ENCODE measurements at regions not wholly inside any gene's neighbourhood (a gene's known extent, or its start where the extent isn't known, plus 50 kb on each side); places are given as distances from the start of the nearest gene placed in this dataset.

- no peak for DNase-seq
- Histone ChIP-seq H3K4me2 (replicated peaks; ENCODE audit: extremely low read depth, low read length, poor library complexity, severe bottlenecking) (no peak overlapping the region), H4K20me1 (ENCODE audit: insufficient read depth, low read length) (no peaks in the 10 kb centered on the region), H3K27me3 (ENCODE audit: control insufficient read depth in 2 of 2, insufficient read depth in 2 of 2, low read length in 2 of 2) (no peaks in the 10 kb centered on the region), H3K79me2 (ENCODE audit: insufficient read depth, low read length) (no peaks in the 10 kb centered on the region), H3K9ac (ENCODE audit: insufficient read depth, low read length, poor library complexity, severe bottlenecking) (no peak overlapping the region), H3K4me3 (replicated peaks in 1 of 3; ENCODE audit: low read depth in 2 of 3, low read length in 3 of 3) (no peak overlapping the region), H3K27ac (ENCODE audit: low read depth in 1 of 2, low read length in 2 of 2) (peak overlapping the region in 1 of 2 donors; percentile 32), H3K9me3 (replicated peaks in 1 of 2; ENCODE audit: control insufficient read depth in 1 of 2, insufficient read depth in 1 of 2, low read length in 2 of 2) (no peaks in the 10 kb centered on the region), H3K4me1 (ENCODE audit: control insufficient read depth in 1 of 2, insufficient read depth in 2 of 2, low read length in 2 of 2) (peaks cover 47 to 69% of the 10 kb centered on the region in 2 donors), H2AFZ (ENCODE audit: insufficient read depth, low read depth, low read length, poor library complexity, severe bottlenecking) (no peak overlapping the region), H3K36me3 (replicated peaks in 1 of 2; ENCODE audit: control insufficient read depth in 1 of 2, insufficient read depth in 2 of 2, low read length in 2 of 2) (no peaks in the 10 kb centered on the region)
- no peak overlapping the region for H3K4me3 Mint-ChIP-seq
- no peaks in the 10 kb centered on the region for H3K9me3 Mint-ChIP-seq
- H3K27ac Mint-ChIP-seq, result peak overlapping the region in 5 of 7 donors; percentile 56 to 91 (median 75)
- peaks cover 0 to 9% of the 10 kb centered on the region in 2 donors for H3K36me3 Mint-ChIP-seq
- H3K4me1 Mint-ChIP-seq, result peaks cover 69% of the 10 kb centered on the region
- TF ChIP-seq CTCF (IDR thresholded peaks at IDR 0.05), result no peak
- H3K27me3 Mint-ChIP-seq (ENCODE audit: low read depth in 3 of 3), result peaks cover 0 to 6% (median 1%) of the 10 kb centered on the region in 3 donors
- intact Hi-C loops (cut with micrococcal nuclease), result loop anchor here (5.0 to 10.0 kb wide), 5 partner anchors 53 to 187 kb away; partner anchors contain the start of gene MAFB (in 1 of the 2)
Observed at GRCh38 chr20:40508821-40509220, 180.2 kb downstream of the MAFB start.

GRCh38 chr20:40506537-40506939, 182.5 kb downstream of the MAFB start:
- no peaks in the 10 kb centered on the region for H4K20me1 ChIP-seq (ENCODE audit: insufficient read depth, low read length)
- Mint-ChIP-seq H3K4me1 (peaks cover 80% of the 10 kb centered on the region), H3K27ac (peak overlapping the region; percentile 91 to 98 (median 95)), H3K27me3 (ENCODE audit: low read depth in 3 of 3) (peaks cover 0 to under 1% (median 0%) of the 10 kb centered on the region in 3 donors), H3K4me3 (no peak overlapping the region), H3K36me3 (peaks cover 0 to 9% of the 10 kb centered on the region in 2 donors), H3K9me3 (no peaks in the 10 kb centered on the region)
- H2AFZ ChIP-seq (ENCODE audit: insufficient read depth, low read depth, low read length, poor library complexity, severe bottlenecking), result no peak overlapping the region
- WGBS (ENCODE audit: insufficient coverage), result 0% methylated on average over 6 of the region's 9 CpGs
- peak overlapping the region; percentile 82 to 88 for H3K27ac ChIP-seq (ENCODE audit: low read depth in 1 of 2, low read length in 2 of 2)
- H3K9ac ChIP-seq (ENCODE audit: insufficient read depth, low read length, poor library complexity, severe bottlenecking), result no peak overlapping the region
- no peaks in the 10 kb centered on the region for H3K36me3 ChIP-seq (replicated peaks in 1 of 2; ENCODE audit: control insufficient read depth in 1 of 2, insufficient read depth in 2 of 2, low read length in 2 of 2)
- H3K4me3 ChIP-seq (replicated peaks in 1 of 3; ENCODE audit: low read depth in 2 of 3, low read length in 3 of 3), result no peak overlapping the region
- no peaks in the 10 kb centered on the region for H3K27me3 ChIP-seq (ENCODE audit: control insufficient read depth in 2 of 2, insufficient read depth in 2 of 2, low read length in 2 of 2)
- H3K9me3 ChIP-seq (replicated peaks in 1 of 2; ENCODE audit: control insufficient read depth in 1 of 2, insufficient read depth in 1 of 2, low read length in 2 of 2), result no peaks in the 10 kb centered on the region
- peaks cover 57 to 83% of the 10 kb centered on the region in 2 donors for H3K4me1 ChIP-seq (ENCODE audit: control insufficient read depth in 1 of 2, insufficient read depth in 2 of 2, low read length in 2 of 2)
- intact Hi-C loops (cut with micrococcal nuclease), result loop anchor here (1.0 to 10.0 kb wide), 6 partner anchors 8 to 184 kb away; partner anchors contain the start of gene MAFB (in 1 of the 2)
- DNase-seq, result peak; percentile 100
- H3K79me2 ChIP-seq (ENCODE audit: insufficient read depth, low read length), result no peaks in the 10 kb centered on the region
- TF ChIP-seq CTCF (IDR thresholded peaks at IDR 0.05), result no peak
- H3K4me2 ChIP-seq (replicated peaks; ENCODE audit: extremely low read depth, low read length, poor library complexity, severe bottlenecking), result no peak overlapping the region
